GM10847 (cell line): ENCODE measurements at regions not wholly inside any gene's neighbourhood (a gene's known extent, or its start where the extent isn't known, plus 50 kb on each side); places are given as distances from the start of the nearest gene placed in this dataset.

Source experiments
- POLR2A ChIP-seq: IDR thresholded peaks from 2 replicates; pipeline ENCODE4 v1.6.1; 2011; ENCODE audit not compliant: insufficient read length; ENCODE audit errors: extremely low read depth

GRCh38 chr2:118509319-118510004 is 338.0 kb downstream of the EN1 start:
- TF ChIP-seq POLR2A = no peak

- no peak for TF ChIP-seq POLR2A
Measured at GRCh38 chr2:118508282-118508681, 339.2 kb downstream of the EN1 start.

- no peak for TF ChIP-seq POLR2A
Measured at GRCh38 chr2:118505436-118505835, 342.0 kb downstream of the EN1 start.

- TF ChIP-seq POLR2A = no peak
Measured at GRCh38 chr2:118502106-118502505, 345.3 kb downstream of the EN1 start.

- TF ChIP-seq POLR2A = no peak
Measured at GRCh38 chr2:118498943-118499342, 348.5 kb downstream of the EN1 start.

GRCh38 chr2:118496870-118497611 is 350.4 kb downstream of the EN1 start:
- TF ChIP-seq POLR2A = no peak

- no peak for TF ChIP-seq POLR2A
Measured at GRCh38 chr2:118496467-118496866, 351.0 kb downstream of the EN1 start.

- no peak for TF ChIP-seq POLR2A
Measured at GRCh38 chr2:118495290-118495689, 352.2 kb downstream of the EN1 start.

- no peak for TF ChIP-seq POLR2A
Measured at GRCh38 chr2:118493213-118493612, 354.2 kb downstream of the EN1 start.

GRCh38 chr2:118492335-118492734 is 355.1 kb downstream of the EN1 start:
- no peak for TF ChIP-seq POLR2A

- no peak for TF ChIP-seq POLR2A
Measured at GRCh38 chr2:118490330-118490729, 357.1 kb downstream of the EN1 start.

- no peak for TF ChIP-seq POLR2A
Measured at GRCh38 chr2:118489712-118490299, 357.6 kb downstream of the EN1 start.

GRCh38 chr2:118481299-118481698 is 366.1 kb downstream of the EN1 start:
- no peak for TF ChIP-seq POLR2A

GRCh38 chr2:118479020-118479419 is 368.4 kb downstream of the EN1 start:
- TF ChIP-seq POLR2A = no peak

GRCh38 chr2:118477111-118477862 is 370.2 kb downstream of the EN1 start:
- TF ChIP-seq POLR2A = no peak

- TF ChIP-seq POLR2A = no peak
Measured at GRCh38 chr2:118475622-118476205, 371.7 kb downstream of the EN1 start.

- no peak for TF ChIP-seq POLR2A
Measured at GRCh38 chr2:118474541-118474920, 372.9 kb downstream of the EN1 start.
